GM10266 (cell line): ENCODE measurements at regions not wholly inside any gene's neighbourhood (a gene's known extent, or its start where the extent isn't known, plus 50 kb on each side); places are given as distances from the start of the nearest gene placed in this dataset.

Experiments
- DNase-seq: peaks from one replicate; pipeline ENCODE4 v3.0.0; 2012; ENCODE audit errors: extremely low spot score
- CTCF ChIP-seq: IDR thresholded peaks from 2 replicates; pipeline ENCODE4 v1.5.1; 2012; ENCODE audit warnings: mild to moderate bottlenecking, low read depth; ENCODE audit not compliant: control insufficient read depth, insufficient read depth; ENCODE audit errors: missing control alignments

GRCh38 chr9:563200-563599 is 278.3 kb upstream of the DMRT1 start:
- no peak for TF ChIP-seq CTCF

DNA sequence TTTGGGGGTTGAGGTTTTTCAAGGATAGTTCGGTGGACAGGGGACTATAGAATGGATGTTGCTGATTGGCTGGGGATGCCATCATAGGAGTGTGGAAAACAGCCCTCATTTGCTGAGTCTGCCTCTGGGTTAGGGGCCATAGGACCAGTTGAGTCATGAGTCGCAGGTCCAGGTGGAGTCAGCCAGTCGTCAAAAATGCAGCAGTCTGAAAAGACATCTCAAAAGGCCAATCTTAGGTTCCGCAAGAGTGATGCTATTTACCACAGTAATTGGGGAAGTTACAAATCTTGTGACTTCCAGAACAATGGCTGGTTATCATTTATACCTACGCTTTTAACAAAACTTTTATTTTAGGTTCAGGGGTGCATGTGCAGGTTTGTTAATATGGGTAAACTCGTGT is 276.0 kb upstream of the DMRT1 start:
- no peak for TF ChIP-seq CTCF
- no peak for DNase-seq

More at GRCh38 chr9:563200-563599, 278.3 kb upstream of the DMRT1 start:
- DNase-seq: no peak

DNA sequence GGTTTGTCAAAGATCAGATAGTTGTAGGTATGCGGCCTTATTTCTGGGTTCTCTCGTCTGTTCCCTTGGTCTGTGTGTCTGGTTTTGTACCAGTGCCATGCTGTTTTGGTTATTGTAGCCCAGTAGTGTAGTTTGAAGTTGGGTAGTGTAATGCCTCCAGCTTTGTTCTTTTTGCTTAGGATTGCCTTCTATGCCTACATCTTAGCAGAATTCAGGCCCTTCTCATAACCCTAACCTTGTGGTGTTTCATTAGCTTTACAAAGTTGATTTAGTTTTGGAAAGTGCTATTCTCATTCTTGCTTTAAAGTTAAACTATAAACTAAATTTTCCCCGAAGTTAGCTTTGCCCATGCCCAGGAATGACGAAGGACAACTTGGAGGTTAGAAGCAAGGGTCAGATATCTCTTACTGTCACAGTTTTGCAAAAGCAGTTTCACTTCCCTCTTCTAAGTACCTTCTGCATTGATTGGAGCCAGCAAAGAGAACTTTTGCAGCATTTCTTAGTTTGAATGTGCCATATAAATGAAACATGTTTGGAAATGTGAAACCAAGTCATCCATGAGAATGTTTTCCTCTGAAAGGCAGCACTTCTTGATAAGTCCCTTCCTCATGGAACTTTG is 274.3 kb upstream of the DMRT1 start:
- peak; percentile 39 for DNase-seq
- no peak for TF ChIP-seq CTCF

DNA sequence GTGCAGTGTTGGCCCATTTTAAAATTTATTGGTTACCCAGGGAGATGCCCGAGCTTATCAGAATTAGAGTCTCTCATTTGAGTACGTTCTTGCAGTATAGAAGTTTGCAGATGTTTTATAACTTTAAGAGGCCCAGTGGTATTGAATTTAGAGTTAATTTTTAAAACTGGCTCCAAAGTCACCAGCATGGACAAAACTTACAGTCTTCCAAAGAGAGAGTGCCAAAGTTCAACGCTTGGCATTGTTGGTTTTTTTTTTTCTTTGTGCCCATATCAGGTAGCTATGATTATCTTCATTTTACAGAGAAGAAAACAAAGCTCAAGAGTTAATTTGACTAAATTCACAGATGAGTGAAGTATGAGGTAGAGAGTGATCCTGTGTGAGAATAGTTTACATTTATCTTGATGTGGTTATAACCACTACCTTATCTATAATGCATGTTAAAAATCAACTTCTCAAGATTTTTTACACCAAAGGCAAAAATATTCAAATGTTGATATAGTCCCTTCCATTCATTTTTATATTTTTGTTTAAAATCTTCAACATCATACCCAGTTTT is 273.7 kb upstream of the DMRT1 start:
- no peak for TF ChIP-seq CTCF
- DNase-seq: no peak

DNA sequence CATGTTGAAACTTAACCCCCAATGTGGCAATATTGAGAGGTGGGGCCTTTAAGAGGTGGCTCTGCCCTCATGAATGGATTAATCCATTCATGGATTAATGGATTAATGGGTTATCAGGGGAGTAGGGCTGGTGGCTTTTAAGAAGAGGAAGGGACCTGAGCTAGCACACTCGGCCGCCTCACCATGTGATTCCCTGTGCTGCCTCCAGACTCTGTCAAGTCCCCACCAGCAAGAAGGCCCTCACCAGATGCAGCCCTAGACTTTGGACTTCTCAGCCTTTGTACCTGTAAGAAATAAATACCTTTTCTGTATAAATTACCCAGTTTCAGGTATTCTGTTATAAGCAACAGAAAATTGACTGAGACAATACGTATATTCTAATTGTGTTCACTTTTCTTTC is 272.2 kb upstream of the DMRT1 start:
- no peak for DNase-seq
- TF ChIP-seq CTCF: no peak

GRCh38 chr9:570187-570586 is 271.3 kb upstream of the DMRT1 start:
- TF ChIP-seq CTCF: no peak
- DNase-seq: no peak

GRCh38 chr9:571066-571465 is 270.4 kb upstream of the DMRT1 start:
- TF ChIP-seq CTCF: no peak
- DNase-seq: no peak
